RWPE2 (cell line): ENCODE measurements at regions not wholly inside any gene's neighbourhood (a gene's known extent, or its start where the extent isn't known, plus 50 kb on each side); places are given as distances from the start of the nearest gene placed in this dataset.

ENCODE experiments used
- ATAC-seq: fragments of 200-7000 bp; cut with Tn5 transposase; 3 replicates; pipeline ENCODE4 v1.9.1; 2021; ENCODE audit warnings: low read depth
- DNase-seq: peaks from one replicate; pipeline ENCODE4 v3.0.0-alpha.2; 2020; ENCODE audit warnings: low spot score
- H3K27ac ChIP-seq: fragments of 450-650 bp; 2 replicates; pipeline ENCODE4 v1.5.1; 2017; ENCODE audit warnings: mild to moderate bottlenecking; ENCODE audit not compliant: poor library complexity, severe bottlenecking
- H3K27me3 ChIP-seq: fragments of 250-450 bp; sonication (Bioruptor Pico); 2 replicates; pipeline ENCODE4 v1.5.1; 2021; ENCODE audit warnings: mild to moderate bottlenecking, moderate library complexity; ENCODE audit not compliant: insufficient read depth, poor library complexity, severe bottlenecking
- H3K36me3 ChIP-seq: fragments of 250-450 bp; sonication (Bioruptor Pico); 2 replicates; pipeline ENCODE4 v1.5.1; 2020; ENCODE audit warnings: low read depth, mild to moderate bottlenecking, moderate library complexity
- H3K4me1 ChIP-seq: fragments of 250-450 bp; sonication (Bioruptor Pico); 2 replicates; pipeline ENCODE4 v1.5.1; 2021; ENCODE audit warnings: mild to moderate bottlenecking, moderate library complexity; ENCODE audit not compliant: insufficient read depth, poor library complexity, severe bottlenecking
- H3K4me3 ChIP-seq: fragments of 250-450 bp; sonication (Bioruptor Pico); 2 replicates; pipeline ENCODE4 v1.5.1; 2021; ENCODE audit warnings: mild to moderate bottlenecking, moderate library complexity; ENCODE audit not compliant: severe bottlenecking
- H3K9me3 ChIP-seq: fragments of 250-450 bp; sonication (Bioruptor Pico); 2 replicates; pipeline ENCODE4 v1.5.1; 2021; ENCODE audit warnings: mild to moderate bottlenecking, moderate library complexity; ENCODE audit not compliant: severe bottlenecking
- CTCF ChIP-seq: fragments of 450-650 bp; IDR thresholded peaks from one replicate; pipeline ENCODE4 v1.5.1; 2017; ENCODE audit warnings: mild to moderate bottlenecking, moderate library complexity; ENCODE audit not compliant: poor library complexity, severe bottlenecking

- TF ChIP-seq CTCF = no peak
- Histone ChIP-seq H3K9me3 (no peaks in the 10 kb centered on the region), H3K4me1 (peaks cover 19% of the 10 kb centered on the region), H3K27ac (no peak overlapping the region), H3K36me3 (no peaks in the 10 kb centered on the region), H3K27me3 (no peaks in the 10 kb centered on the region), H3K4me3 (no peak overlapping the region)
- ATAC-seq = no peak
- DNase-seq = no peak
These were observed 196.5 kb upstream of the FRMD6 start for GRCh38 chr14:51455041-51455835.

- no peaks in the 10 kb centered on the region for H3K27me3 ChIP-seq
- H3K36me3 ChIP-seq = no peaks in the 10 kb centered on the region
- no peak for TF ChIP-seq CTCF
- H3K4me1 ChIP-seq = peaks cover 30% of the 10 kb centered on the region
- DNase-seq (no peak), ATAC-seq (no peak)
- no peaks in the 10 kb centered on the region for H3K9me3 ChIP-seq
- H3K27ac ChIP-seq = peak overlapping the region; percentile 47
- no peak overlapping the region for H3K4me3 ChIP-seq
These were observed 193.7 kb upstream of the FRMD6 start for GRCh38 chr14:51457843-51458562.

- peak; percentile 94 for ATAC-seq
- no peak for TF ChIP-seq CTCF
- Histone ChIP-seq H3K27ac (peak overlapping the region; percentile 47), H3K4me1 (peaks cover 30% of the 10 kb centered on the region), H3K9me3 (no peaks in the 10 kb centered on the region), H3K4me3 (no peak overlapping the region), H3K36me3 (no peaks in the 10 kb centered on the region), H3K27me3 (no peaks in the 10 kb centered on the region)
- no peak for DNase-seq
These were observed 193.2 kb upstream of the FRMD6 start for GRCh38 chr14:51458563-51458955.

GRCh38 chr14:51460011-51460410 lies 191.7 kb upstream of the FRMD6 start:
- Histone ChIP-seq H3K4me3 (no peak overlapping the region), H3K27ac (no peak overlapping the region), H3K36me3 (no peaks in the 10 kb centered on the region), H3K4me1 (peaks cover 20% of the 10 kb centered on the region), H3K9me3 (no peaks in the 10 kb centered on the region), H3K27me3 (no peaks in the 10 kb centered on the region)
- DNase-seq = no peak
- no peak for ATAC-seq
- no peak for TF ChIP-seq CTCF

- no peaks in the 10 kb centered on the region for H3K9me3 ChIP-seq
- no peak overlapping the region for H3K4me3 ChIP-seq
- TF ChIP-seq CTCF = no peak
- peak overlapping the region; percentile 8 for H3K27ac ChIP-seq
- ATAC-seq = peak; percentile 58
- no peaks in the 10 kb centered on the region for H3K36me3 ChIP-seq
- H3K4me1 ChIP-seq = peaks cover 20% of the 10 kb centered on the region
- H3K27me3 ChIP-seq = no peaks in the 10 kb centered on the region
- DNase-seq = no peak
These were observed 189.5 kb upstream of the FRMD6 start for GRCh38 chr14:51462182-51462581.
